A549 (cell line): ENCODE measurements at regions not wholly inside any gene's neighbourhood (a gene's known extent, or its start where the extent isn't known, plus 50 kb on each side); places are given as distances from the start of the nearest gene placed in this dataset.

Experiments used
- ATAC-seq, 2 experiments: fragments of 200-7000 bp in 1 of 2; fragments of >200 bp in 1 of 2; cut with Nextera tagmentation in 1 of 2; cut with Tn5 transposase in 1 of 2; 3 replicates each; pipeline versions ENCODE4 v1.8.0 to v1.9.1; 2018 to 2020; ENCODE audit warnings: mild to moderate bottlenecking in 1 of 2, moderate library complexity in 1 of 2
- CTCF ChIA-PET: fragments of 300-600 bp; sonication (Branson Sonifier 250); formaldehyde crosslinking; extraction: SDS; loops from one replicate; lab custom pipeline; 2021; ENCODE audit warnings: antibody characterized with exemption, inconsistent platforms; lab: Yijun Ruan, JAX
- POLR2A ChIA-PET: fragments of 350-600 bp; formaldehyde crosslinking; extraction: SDS; loops from one replicate; lab custom pipeline; 2021; ENCODE audit warnings: antibody characterized with exemption, inconsistent platforms; lab: Yijun Ruan, JAX
- DNase-seq, 2 experiments: peaks; one replicate each; pipeline versions ENCODE4 v3.0.0 to v3.0.0-alpha.2; 2011 to 2016; ENCODE audit warnings: low read depth in 1 of 2, low spot score in 1 of 2
- FAIRE-seq: peaks from 2 replicates; lab custom pipeline; 2011; peaks lifted over from hg19 to GRCh38; lab: Jason Lieb, UNC
- H3K27ac ChIP-seq, 2 experiments: fragments of >200 bp; sonication (Bioruptor Twin); formaldehyde crosslinking; 3 replicates each; pipeline ENCODE4 v1.5.1; 2016 to 2017
- H3K4me1 ChIP-seq: fragments of >200 bp; sonication (Bioruptor Twin); formaldehyde crosslinking; 3 replicates; pipeline ENCODE4 v1.6.1; 2016
- H3K4me2 ChIP-seq: fragments of >200 bp; sonication (Bioruptor Twin); formaldehyde crosslinking; 3 replicates; pipeline ENCODE4 v1.6.1; 2016
- H3K4me3 ChIP-seq: fragments of >200 bp; sonication (Bioruptor Twin); formaldehyde crosslinking; 3 replicates; pipeline ENCODE4 v1.5.1; 2016
- H3K9me3 ChIP-seq: fragments of >200 bp; sonication (Bioruptor Twin); formaldehyde crosslinking; 3 replicates; pipeline ENCODE4 v1.6.1; 2016
- ATOH8 ChIP-seq: fragments of 250-450 bp; sonication (Bioruptor Pico); IDR thresholded peaks from 2 replicates; pipeline ENCODE4 v1.5.0; 2020; ENCODE audit warnings: low read depth, mild to moderate bottlenecking, moderate library complexity
- CBX8 ChIP-seq: fragments of 200-600 bp; sonication (generic); IDR thresholded peaks from 2 replicates; pipeline ENCODE4 v1.6.1; 2016
- CHD2 ChIP-seq: fragments of 150-350 bp; IDR thresholded peaks from 2 replicates; pipeline ENCODE4 v1.6.1; 2014; ENCODE audit warnings: low read length; ENCODE audit not compliant: partially characterized antibody
- CHD4 ChIP-seq: fragments of 200-600 bp; sonication (generic); IDR thresholded peaks from 2 replicates; pipeline ENCODE4 v1.6.1; 2016; ENCODE audit warnings: antibody characterized with exemption, mild to moderate bottlenecking, borderline replicate concordance
- E2F6 ChIP-seq: IDR thresholded peaks from 2 replicates; pipeline ENCODE4 v1.6.1; 2012; ENCODE audit warnings: low read depth, borderline replicate concordance
- EHF ChIP-seq: fragments of 250-450 bp; sonication (Bioruptor Pico); IDR thresholded peaks from 2 replicates; pipeline ENCODE4 v1.5.0; 2020; ENCODE audit warnings: mild to moderate bottlenecking
- EP300 ChIP-seq, 2 experiments: fragments of >200 bp; sonication (Bioruptor Twin); formaldehyde crosslinking; IDR thresholded peaks; 2 replicates in 1 of 2; 3 replicates in 1 of 2; pipeline ENCODE4 v1.6.1; 2016 to 2017
- ESRRA ChIP-seq: fragments of 150-350 bp; IDR thresholded peaks from 2 replicates; pipeline ENCODE4 v1.6.1; 2014; ENCODE audit warnings: mild to moderate bottlenecking, low read length, borderline replicate concordance
- FOSB ChIP-seq: fragments of 250-450 bp; sonication (Bioruptor Pico); IDR thresholded peaks from 2 replicates; pipeline ENCODE4 v1.5.0; 2020; ENCODE audit warnings: mild to moderate bottlenecking, moderate library complexity
- GATA3 ChIP-seq: IDR thresholded peaks from 2 replicates; pipeline ENCODE4 v1.6.1; 2012; ENCODE audit warnings: borderline replicate concordance
- HOXA7 ChIP-seq: fragments of 250-450 bp; sonication (Bioruptor Pico); IDR thresholded peaks from 2 replicates; pipeline ENCODE4 v1.5.0; 2020; ENCODE audit warnings: mild to moderate bottlenecking, moderate library complexity
- HOXB13 ChIP-seq: fragments of 250-450 bp; sonication (Bioruptor Pico); IDR thresholded peaks from 2 replicates; pipeline ENCODE4 v1.5.0; 2020; ENCODE audit warnings: low read depth, mild to moderate bottlenecking, moderate library complexity
- JUN ChIP-seq, 2 experiments: fragments of >200 bp; sonication (Bioruptor Twin); formaldehyde crosslinking; IDR thresholded peaks; 2 replicates in 1 of 2; 3 replicates in 1 of 2; pipeline ENCODE4 v1.6.1; 2016 to 2017
- JUNB ChIP-seq: fragments of >200 bp; sonication (Bioruptor Twin); formaldehyde crosslinking; IDR thresholded peaks from 2 replicates; pipeline ENCODE4 v1.6.1; 2016
- KDM1A ChIP-seq: fragments of 200-600 bp; sonication (generic); IDR thresholded peaks from 2 replicates; pipeline ENCODE4 v1.6.1; 2016; ENCODE audit warnings: low read depth, mild to moderate bottlenecking
- KDM5A ChIP-seq: fragments of 200-600 bp; sonication (generic); IDR thresholded peaks from 2 replicates; pipeline ENCODE4 v1.6.1; 2016; ENCODE audit warnings: antibody characterized with exemption, mild to moderate bottlenecking
- MAZ ChIP-seq: fragments of 150-350 bp; IDR thresholded peaks from 2 replicates; pipeline ENCODE4 v1.6.1; 2014; ENCODE audit warnings: antibody characterized with exemption, low read depth, low read length, borderline replicate concordance
- NFE2L2 ChIP-seq: fragments of 150-350 bp; conservative IDR thresholded peaks from 2 replicates; pipeline ENCODE4 v1.6.1; 2014; ENCODE audit warnings: low read length
- NPAS2 ChIP-seq: fragments of 250-450 bp; sonication (Bioruptor Pico); IDR thresholded peaks from 2 replicates; pipeline ENCODE4 v1.8.0; 2022; ENCODE audit warnings: mild to moderate bottlenecking, moderate library complexity, borderline replicate concordance
- NR3C1 ChIP-seq: fragments of >200 bp; sonication (Bioruptor Twin); formaldehyde crosslinking; IDR thresholded peaks from 3 replicates; pipeline ENCODE4 v1.6.1; 2017
- PHF8 ChIP-seq: fragments of 200-600 bp; sonication (generic); IDR thresholded peaks from 2 replicates; pipeline ENCODE4 v1.6.1; 2016; ENCODE audit warnings: low read depth, mild to moderate bottlenecking, antibody characterized with exemption, moderate library complexity, borderline replicate concordance
- RAD21 ChIP-seq, 2 experiments: fragments of >200 bp in 1 of 2; sonication (Bioruptor Twin) in 1 of 2; formaldehyde crosslinking in 1 of 2; IDR thresholded peaks in 1 of 2; conservative IDR thresholded peaks in 1 of 2; 2 replicates in 1 of 2; 3 replicates in 1 of 2; pipeline ENCODE4 v1.6.1; 2012 to 2018; ENCODE audit warnings: inconsistent platforms in 1 of 2
- RARB ChIP-seq: fragments of 250-450 bp; sonication (Bioruptor Pico); IDR thresholded peaks from 2 replicates; pipeline ENCODE4 v1.8.0; 2021; ENCODE audit warnings: mild to moderate bottlenecking, moderate library complexity
- REST ChIP-seq: fragments of 200-600 bp; sonication (generic); IDR thresholded peaks from 2 replicates; pipeline ENCODE4 v1.6.1; 2016; ENCODE audit warnings: antibody characterized with exemption, mild to moderate bottlenecking, moderate library complexity
- RNF2 ChIP-seq: fragments of 200-600 bp; sonication (generic); IDR thresholded peaks from 2 replicates; pipeline ENCODE4 v1.6.1; 2016; ENCODE audit warnings: low read depth, mild to moderate bottlenecking, antibody characterized with exemption, moderate library complexity, borderline replicate concordance
- SMC3 ChIP-seq: fragments of >200 bp; sonication (Bioruptor Twin); formaldehyde crosslinking; IDR thresholded peaks from 3 replicates; pipeline ENCODE4 v1.6.1; 2018; ENCODE audit warnings: inconsistent platforms
- TFCP2L1 ChIP-seq: fragments of 250-450 bp; sonication (Bioruptor Pico); IDR thresholded peaks from 2 replicates; pipeline ENCODE4 v1.5.0; 2021; ENCODE audit warnings: mild to moderate bottlenecking
- ZNF302 ChIP-seq: fragments of 250-450 bp; sonication (Bioruptor Pico); IDR thresholded peaks from 2 replicates; pipeline ENCODE4 v1.9.0; 2021; ENCODE audit warnings: inconsistent platforms, mild to moderate bottlenecking, moderate library complexity
- WGBS: methylation state at CpG from one replicate; pipeline ENCODE4 v1.1.6; 2017; ENCODE audit errors: missing lambda C conversion rate; 5-methylcytosine and 5-hydroxymethylcytosine counted together
- TF ChIP-seq, protein P1 (sequence below): fragments of >200 bp; sonication (Bioruptor Twin); formaldehyde crosslinking; IDR thresholded peaks from 2 replicates; pipeline ENCODE4 v1.6.1; 2016
- TF ChIP-seq, protein P2 (sequence below): fragments of >200 bp; sonication (Bioruptor Twin); formaldehyde crosslinking; IDR thresholded peaks from 3 replicates; pipeline ENCODE4 v1.5.1; 2016
- TF ChIP-seq, protein P3 (sequence below): fragments of 250-450 bp; sonication (Bioruptor Pico); IDR thresholded peaks from 2 replicates; pipeline ENCODE4 v1.5.0; 2021; ENCODE audit warnings: mild to moderate bottlenecking, moderate library complexity, borderline replicate concordance

GRCh38 chr2:198890490-198890889 lies 567.2 kb downstream of the SATB2 start:
- ATAC-seq, result no peak
- H3K27ac ChIP-seq, result no peak overlapping the region
- TF ChIP-seq, protein P1, sequence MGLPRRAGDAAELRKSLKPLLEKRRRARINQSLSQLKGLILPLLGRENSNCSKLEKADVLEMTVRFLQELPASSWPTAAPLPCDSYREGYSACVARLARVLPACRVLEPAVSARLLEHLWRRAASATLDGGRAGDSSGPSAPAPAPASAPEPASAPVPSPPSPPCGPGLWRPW, result no peak
- TF ChIP-seq, protein P2, sequence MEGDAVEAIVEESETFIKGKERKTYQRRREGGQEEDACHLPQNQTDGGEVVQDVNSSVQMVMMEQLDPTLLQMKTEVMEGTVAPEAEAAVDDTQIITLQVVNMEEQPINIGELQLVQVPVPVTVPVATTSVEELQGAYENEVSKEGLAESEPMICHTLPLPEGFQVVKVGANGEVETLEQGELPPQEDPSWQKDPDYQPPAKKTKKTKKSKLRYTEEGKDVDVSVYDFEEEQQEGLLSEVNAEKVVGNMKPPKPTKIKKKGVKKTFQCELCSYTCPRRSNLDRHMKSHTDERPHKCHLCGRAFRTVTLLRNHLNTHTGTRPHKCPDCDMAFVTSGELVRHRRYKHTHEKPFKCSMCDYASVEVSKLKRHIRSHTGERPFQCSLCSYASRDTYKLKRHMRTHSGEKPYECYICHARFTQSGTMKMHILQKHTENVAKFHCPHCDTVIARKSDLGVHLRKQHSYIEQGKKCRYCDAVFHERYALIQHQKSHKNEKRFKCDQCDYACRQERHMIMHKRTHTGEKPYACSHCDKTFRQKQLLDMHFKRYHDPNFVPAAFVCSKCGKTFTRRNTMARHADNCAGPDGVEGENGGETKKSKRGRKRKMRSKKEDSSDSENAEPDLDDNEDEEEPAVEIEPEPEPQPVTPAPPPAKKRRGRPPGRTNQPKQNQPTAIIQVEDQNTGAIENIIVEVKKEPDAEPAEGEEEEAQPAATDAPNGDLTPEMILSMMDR, result no peak
- TF ChIP-seq SMC3 (no peak), ESRRA (no peak), CHD2 (no peak), ZNF302 (CRISPR knock-in tag) (no peak), JUNB (no peak), MAZ (no peak), JUN (IDR thresholded peaks at IDR 0.05) (no peak), KDM1A (no peak), PHF8 (no peak), TFCP2L1 (CRISPR knock-in tag) (no peak), FOSB (CRISPR knock-in tag) (no peak), GATA3 (no peak), NR3C1 (no peak), CBX8 (no peak), NFE2L2 (no peak)
- TF ChIP-seq, protein P3, sequence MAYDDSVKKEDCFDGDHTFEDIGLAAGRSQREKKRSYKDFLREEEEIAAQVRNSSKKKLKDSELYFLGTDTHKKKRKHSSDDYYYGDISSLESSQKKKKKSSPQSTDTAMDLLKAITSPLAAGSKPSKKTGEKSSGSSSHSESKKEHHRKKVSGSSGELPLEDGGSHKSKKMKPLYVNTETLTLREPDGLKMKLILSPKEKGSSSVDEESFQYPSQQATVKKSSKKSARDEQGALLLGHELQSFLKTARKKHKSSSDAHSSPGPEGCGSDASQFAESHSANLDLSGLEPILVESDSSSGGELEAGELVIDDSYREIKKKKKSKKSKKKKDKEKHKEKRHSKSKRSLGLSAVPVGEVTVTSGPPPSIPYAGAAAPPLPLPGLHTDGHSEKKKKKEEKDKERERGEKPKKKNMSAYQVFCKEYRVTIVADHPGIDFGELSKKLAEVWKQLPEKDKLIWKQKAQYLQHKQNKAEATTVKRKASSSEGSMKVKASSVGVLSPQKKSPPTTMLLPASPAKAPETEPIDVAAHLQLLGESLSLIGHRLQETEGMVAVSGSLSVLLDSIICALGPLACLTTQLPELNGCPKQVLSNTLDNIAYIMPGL (CRISPR knock-in tag), result no peak
- FAIRE-seq, result no peak
- ChIA-PET POLR2A (no interaction called here), CTCF (no interaction called here)
- no peaks in the 10 kb centered on the region for H3K4me1 ChIP-seq
- H3K4me2 ChIP-seq, result no peak overlapping the region
- no peaks in the 10 kb centered on the region for H3K9me3 ChIP-seq
- H3K4me3 ChIP-seq, result no peak overlapping the region
- DNase-seq, result no peak

DNA sequence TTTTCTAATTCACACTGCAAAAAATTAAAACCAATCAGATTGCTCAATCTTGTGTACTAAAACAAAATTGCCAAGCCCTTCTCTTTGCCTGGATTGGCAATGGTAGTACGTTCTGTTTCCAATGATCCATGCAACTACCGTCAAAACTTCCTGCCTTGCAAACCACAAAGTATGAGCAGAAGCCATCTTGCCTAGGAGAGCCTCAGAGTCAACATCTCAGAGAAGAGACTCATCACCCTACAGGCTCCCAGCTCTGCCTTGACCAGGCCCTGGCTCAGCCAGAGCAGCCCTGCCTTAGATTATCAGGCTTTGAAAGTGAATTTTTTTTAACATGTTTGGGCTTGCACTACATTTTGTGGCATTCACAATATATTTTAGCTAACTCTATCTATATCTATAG lies 574.1 kb downstream of the SATB2 start:
- H3K9me3 ChIP-seq, result no peaks in the 10 kb centered on the region
- WGBS, result 2% methylated on average over 2 of the region's 2 CpGs

More for the DNA sequence above, 574.1 kb downstream of the SATB2 start:
- ChIA-PET CTCF (no interaction called here), POLR2A (no interaction called here)
- Histone ChIP-seq H3K4me2 (no peak overlapping the region), H3K4me1 (no peaks in the 10 kb centered on the region), H3K27ac (no peak overlapping the region), H3K4me3 (no peak overlapping the region)
- FAIRE-seq, result no peak
- no peak for ATAC-seq
- TF ChIP-seq RNF2, result no peak
- TF ChIP-seq E2F6, result no peak
- no peak for TF ChIP-seq ATOH8 (CRISPR knock-in tag)
- TF ChIP-seq CHD4, result no peak
- no peak for TF ChIP-seq NPAS2
- TF ChIP-seq KDM5A, result no peak
- TF ChIP-seq SMC3, result no peak
- no peak for TF ChIP-seq REST
- no peak for TF ChIP-seq HOXB13 (CRISPR knock-in tag)
- TF ChIP-seq RARB, result no peak
- TF ChIP-seq EP300 (IDR thresholded peaks at IDR 0.05), result no peak
- no peak for TF ChIP-seq RAD21 (conservative IDR thresholded peaks at IDR 0.05 in 1 of 2, IDR thresholded peaks at IDR 0.05 in 1 of 2)
- no peak for TF ChIP-seq HOXA7 (CRISPR knock-in tag)
- TF ChIP-seq EHF (CRISPR knock-in tag), result no peak
- no peak for TF ChIP-seq FOSB (CRISPR knock-in tag)
- DNase-seq, result no peak
